B cell (primary cell): ENCODE measurements at regions not wholly inside any gene's neighbourhood (a gene's known extent, or its start where the extent isn't known, plus 50 kb on each side); places are given as distances from the start of the nearest gene placed in this dataset.
A peak's percentile ranks its signal among the peaks of the same experiment; 100 is the strongest.

ENCODE experiments used
- ATAC-seq: fragments of 200-7000 bp; cut with Tn5 transposase; one replicate; pipeline ENCODE4 v1.10.0; 2021; ENCODE audit warnings: low read depth, mild to moderate bottlenecking, moderate number of reproducible peaks, moderate library complexity
- CTCF ChIA-PET: fragments of 350-600 bp; sonication (Branson Sonifier 250); formaldehyde crosslinking; loops from one replicate; lab custom pipeline; 2021; ENCODE audit warnings: antibody characterized with exemption, inconsistent platforms; lab: Charles Lee
- POLR2A ChIA-PET: fragments of 350-600 bp; sonication (Branson Sonifier 250); formaldehyde crosslinking; loops from one replicate; lab custom pipeline; 2021; ENCODE audit warnings: antibody characterized with exemption; lab: Charles Lee
- DNase-seq: peaks from one replicate; pipeline ENCODE4 v3.0.0; 2013
- H2AFZ ChIP-seq: 2 replicates; pipeline ENCODE4 v1.6.1; 2012; ENCODE audit warnings: mild to moderate bottlenecking, low read depth, low read length; ENCODE audit not compliant: insufficient read depth, poor library complexity, severe bottlenecking
- H3K27ac ChIP-seq, 2 donors: 1 replicate in 1 of 2; 2 replicates in 1 of 2; pipeline ENCODE4 v1.5.1; 2012 to 2013; ENCODE audit warnings: low read length in 2 of 2, mild to moderate bottlenecking in 2 of 2, moderate library complexity in 1 of 2
- H3K27me3 ChIP-seq, 4 experiments: fragments of 200-600 bp in 1 of 4; sonication (generic) in 1 of 4; replicated peaks in 1 of 4; 1 replicate in 2 of 4; 2 replicates in 2 of 4; pipeline versions ENCODE4 v1.6.1 to v1.7.0; 2013 to 2016; ENCODE audit warnings: low read length in 3 of 4, mild to moderate bottlenecking in 2 of 4, mixed read lengths in 1 of 4, moderate library complexity in 1 of 4; ENCODE audit not compliant: insufficient read depth in 4 of 4, control insufficient read depth in 3 of 4; ENCODE audit errors: control extremely low read depth in 1 of 4
- H3K36me3 ChIP-seq, 2 experiments: replicated peaks in 1 of 2; 1 replicate in 1 of 2; 2 replicates in 1 of 2; pipeline versions ENCODE4 v1.6.1 to v1.7.1; 2013; ENCODE audit warnings: low read length in 1 of 2; ENCODE audit not compliant: insufficient read depth in 2 of 2, control insufficient read depth in 1 of 2; ENCODE audit errors: control extremely low read depth in 1 of 2, extremely low read depth in 1 of 2
- H3K4me1 ChIP-seq, 2 donors: fragments of 200-600 bp in 1 of 2; sonication (generic) in 1 of 2; 1 replicate in 1 of 2; 2 replicates in 1 of 2; pipeline versions ENCODE4 v1.5.1 to v1.6.1; 2013 to 2017; ENCODE audit warnings: low read length in 2 of 2; ENCODE audit not compliant: control insufficient read depth in 2 of 2, insufficient read depth in 2 of 2
- H3K4me2 ChIP-seq: replicated peaks from 2 replicates; pipeline ENCODE3; 2012; ENCODE audit warnings: mild to moderate bottlenecking, low read depth, low read length; ENCODE audit not compliant: poor library complexity, severe bottlenecking
- H3K4me3 ChIP-seq, 5 experiments: fragments of 200-600 bp in 1 of 5; sonication (generic) in 1 of 5; 1 replicate in 3 of 5; 2 replicates in 2 of 5; pipeline versions ENCODE4 v1.5.1 to v1.7.0; 2011 to 2016; ENCODE audit warnings: low read length in 4 of 5, mild to moderate bottlenecking in 4 of 5, low read depth in 2 of 5, control low read depth in 1 of 5, moderate library complexity in 1 of 5; ENCODE audit not compliant: insufficient read depth in 1 of 5; ENCODE audit errors: control extremely low read depth in 1 of 5, extremely low read depth in 1 of 5
- H3K79me2 ChIP-seq: fragments of 200-600 bp; sonication (generic); one replicate; pipeline ENCODE4 v1.6.0; 2016; ENCODE audit warnings: low read length; ENCODE audit not compliant: control insufficient read depth, insufficient read depth
- H3K9ac ChIP-seq: fragments of 200-600 bp; sonication (generic); 2 replicates; pipeline ENCODE4 v1.6.1; 2017; ENCODE audit warnings: mild to moderate bottlenecking, low read length, moderate library complexity
- H3K9me3 ChIP-seq, 3 donors: one replicate each; pipeline versions ENCODE4 v1.6.1 to v1.7.1; 2013; ENCODE audit warnings: low read length in 2 of 3; ENCODE audit not compliant: control insufficient read depth in 2 of 3, insufficient read depth in 1 of 3; ENCODE audit errors: control extremely low read depth in 1 of 3
- H4K20me1 ChIP-seq: 2 replicates; pipeline ENCODE4 v1.6.0; 2012; ENCODE audit warnings: mild to moderate bottlenecking, low read length; ENCODE audit not compliant: insufficient read depth, control insufficient read depth, poor library complexity, severe bottlenecking
- H3K27ac Mint-ChIP-seq: one replicate; pipeline ENCODE4 v1.8.0; 2021; ENCODE audit warnings: mixed read lengths
- H3K27me3 Mint-ChIP-seq: one replicate; pipeline ENCODE4 v1.8.0; 2021; ENCODE audit warnings: mixed read lengths
- H3K4me1 Mint-ChIP-seq: one replicate; pipeline ENCODE4 v1.8.0; 2021; ENCODE audit warnings: mixed read lengths
- H3K4me3 Mint-ChIP-seq: one replicate; pipeline ENCODE4 v1.8.0; 2021; ENCODE audit warnings: mixed read lengths
- H3K9me3 Mint-ChIP-seq: one replicate; pipeline ENCODE4 v1.8.0; 2022; ENCODE audit warnings: mixed read lengths; ENCODE audit not compliant: insufficient read depth
- CTCF ChIP-seq: fragments of 200-600 bp; IDR thresholded peaks from one replicate; pipeline ENCODE4 v1.8.0; 2022; ENCODE audit warnings: antibody characterized with exemption, mild to moderate bottlenecking
- EZH2 ChIP-seq: IDR thresholded peaks from 2 replicates; pipeline ENCODE4 v1.6.1; 2012; ENCODE audit warnings: borderline replicate concordance, low read depth, mild to moderate bottlenecking, moderate library complexity, low read length; ENCODE audit not compliant: insufficient read depth, poor library complexity, severe bottlenecking
- WGBS: methylation state at CpG from one replicate; pipeline ENCODE4 v1.1.5; 2013; ENCODE audit warnings: missing lambda C conversion rate; ENCODE audit not compliant: insufficient coverage; 5-methylcytosine and 5-hydroxymethylcytosine counted together
- intact Hi-C: fragments of 100-400 bp; cut with micrococcal nuclease; formaldehyde crosslinking; loops from one replicate; pipeline ENCODE4 v1.10.0; 2022

- Histone ChIP-seq H3K79me2 (no peaks in the 10 kb centered on the region), H3K4me1 (peaks cover 4 to 17% of the 10 kb centered on the region in 2 donors), H3K4me3 (peak overlapping the region; percentile 21 to 75 (median 57)), H3K4me2 (peak overlapping the region; percentile 98), H3K27me3 (peaks cover 0 to 8% (median 2%) of the 10 kb centered on the region in 4 experiments), H3K36me3 (no peaks in the 10 kb centered on the region), H3K9ac (peak overlapping the region; percentile 76), H3K9me3 (no peaks in the 10 kb centered on the region), H2AFZ (peak overlapping the region; percentile 96), H4K20me1 (no peaks in the 10 kb centered on the region), H3K27ac (peak overlapping the region in 1 of 2 donors; percentile 55)
- Mint-ChIP-seq H3K4me3 (peak overlapping the region; percentile 78), H3K4me1 (peaks cover 4% of the 10 kb centered on the region), H3K9me3 (no peaks in the 10 kb centered on the region), H3K27ac (peak overlapping the region; percentile 42), H3K27me3 (no peaks in the 10 kb centered on the region)
- ATAC-seq, result peak; percentile 44
- POLR2A ChIA-PET, result interaction anchor here (0.5 to 0.6 kb wide), 3 partner anchors 8 to 128 kb away, joined by 3 to 12 read pairs (median 3); no protein-coding TSS in a partner anchor
- no peak for TF ChIP-seq CTCF
- TF ChIP-seq EZH2, result no peak
- 0% methylated on average over 8 of the region's 16 CpGs for WGBS
- no peak for DNase-seq
- intact Hi-C loops, result loop anchor here (2.0 kb wide), 1 partner anchor 176 kb away; the partner anchor contains the start of gene CNOT8
- CTCF ChIA-PET, result interaction anchor here (0.6 to 1.5 kb wide), 4 partner anchors 9 to 152 kb away, joined by 3 to 5 read pairs (median 3); no protein-coding TSS in a partner anchor
Observed at GRCh38 chr5:154683101-154683880, 71.9 kb upstream of the LARP1 start.

- no peak overlapping the region for H3K27ac Mint-ChIP-seq
- no peak overlapping the region for H3K4me3 Mint-ChIP-seq
- no peak overlapping the region for H3K9ac ChIP-seq
- WGBS, result 93% methylated on average over 3 of the region's 4 CpGs
- H3K27me3 Mint-ChIP-seq, result no peaks in the 10 kb centered on the region
- peaks cover 0 to 8% (median 2%) of the 10 kb centered on the region in 4 experiments for H3K27me3 ChIP-seq
- H3K4me1 Mint-ChIP-seq, result peaks cover 4% of the 10 kb centered on the region
- H3K4me3 ChIP-seq, result no peak overlapping the region
- H3K9me3 Mint-ChIP-seq, result no peaks in the 10 kb centered on the region
- no peaks in the 10 kb centered on the region for H3K79me2 ChIP-seq
- no peak overlapping the region for H3K27ac ChIP-seq
- H3K36me3 ChIP-seq, result no peaks in the 10 kb centered on the region
- H3K9me3 ChIP-seq, result no peaks in the 10 kb centered on the region
- H3K4me1 ChIP-seq, result peaks cover 4 to 17% of the 10 kb centered on the region in 2 donors
- POLR2A ChIA-PET, result no interaction called here
- no peak overlapping the region for H3K4me2 ChIP-seq
- CTCF ChIA-PET, result no interaction called here
- intact Hi-C loops, result no loop called here
- no peak overlapping the region for H2AFZ ChIP-seq
- no peaks in the 10 kb centered on the region for H4K20me1 ChIP-seq
- no peak for TF ChIP-seq CTCF
- TF ChIP-seq EZH2, result no peak
- DNase-seq (no peak), ATAC-seq (no peak)
Observed at GRCh38 chr5:154679501-154679900, 75.7 kb upstream of the LARP1 start.
